GM12875 (cell line): ENCODE measurements at regions not wholly inside any gene's neighbourhood (a gene's known extent, or its start where the extent isn't known, plus 50 kb on each side); places are given as distances from the start of the nearest gene placed in this dataset.

Source experiments
- H3K4me3 ChIP-seq: one replicate; pipeline ENCODE4 v1.5.1; 2011; ENCODE audit warnings: low read depth, low read length, control low read depth
- CTCF ChIP-seq: IDR thresholded peaks from 2 replicates; pipeline ENCODE4 v1.5.1; 2011; ENCODE audit warnings: low read depth, mild to moderate bottlenecking, control low read depth, inconsistent platforms, low read length, moderate library complexity, borderline replicate concordance; ENCODE audit not compliant: insufficient read depth

GRCh38 chr11:23022854-23023253 lies 162.6 kb upstream of the CCDC179 start:
- no peak overlapping the region for H3K4me3 ChIP-seq
- TF ChIP-seq CTCF, result no peak

GRCh38 chr11:23023319-23023718 lies 163.0 kb upstream of the CCDC179 start:
- H3K4me3 ChIP-seq, result no peak overlapping the region
- TF ChIP-seq CTCF, result no peak

GRCh38 chr11:23041001-23041503 lies 180.8 kb upstream of the CCDC179 start:
- no peak overlapping the region for H3K4me3 ChIP-seq

GRCh38 chr11:23058656-23059055 lies 198.4 kb upstream of the CCDC179 start:
- TF ChIP-seq CTCF, result no peak
- H3K4me3 ChIP-seq, result no peak overlapping the region

More at GRCh38 chr11:23041001-23041503, 180.8 kb upstream of the CCDC179 start:
- TF ChIP-seq CTCF, result no peak

GRCh38 chr11:23063276-23063675 lies 203.0 kb upstream of the CCDC179 start:
- no peak overlapping the region for H3K4me3 ChIP-seq
- TF ChIP-seq CTCF, result no peak

GRCh38 chr11:23078289-23078971 lies 218.2 kb upstream of the CCDC179 start:
- TF ChIP-seq CTCF, result no peak
- H3K4me3 ChIP-seq, result no peak overlapping the region

GRCh38 chr11:23079382-23079813 lies 219.1 kb upstream of the CCDC179 start:
- TF ChIP-seq CTCF, result no peak
- no peak overlapping the region for H3K4me3 ChIP-seq
